ENCODE measurements at regions not wholly inside any gene's neighbourhood (a gene's known extent, or its start where the extent isn't known, plus 50 kb on each side); places are given as distances from the start of the nearest gene placed in this dataset.

DNA sequence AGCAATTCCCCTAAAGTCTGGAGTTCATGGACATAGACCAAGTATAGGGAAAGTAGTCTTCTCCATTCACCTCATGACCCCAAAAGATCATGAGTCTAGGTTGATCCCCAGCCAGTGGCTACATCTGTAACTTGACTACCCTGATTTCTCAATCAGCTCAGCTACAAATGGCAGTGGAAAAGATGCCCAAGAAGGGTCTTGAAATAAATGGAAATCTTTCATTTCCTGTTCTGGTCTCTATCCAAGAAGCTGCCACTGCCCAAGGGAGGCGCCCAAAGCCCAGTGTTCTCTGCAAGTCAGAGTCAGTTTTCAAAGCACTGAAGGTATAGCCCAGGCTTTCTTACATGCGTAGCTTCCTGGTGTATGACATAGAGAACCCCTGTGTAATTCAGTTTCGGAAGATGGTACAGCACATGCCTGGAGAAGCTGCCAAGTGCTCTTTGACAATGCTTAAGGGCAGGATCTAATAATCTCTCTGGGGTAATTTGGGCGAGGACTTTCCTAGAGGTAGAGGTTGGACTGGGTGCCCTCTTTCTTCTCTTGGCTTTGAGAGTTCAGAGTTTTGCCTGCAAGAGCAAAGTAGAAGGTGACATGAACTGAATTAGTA lies 101.1 kb downstream of the ADAMTS15 start:
- TF ChIP-seq, protein P1, sequence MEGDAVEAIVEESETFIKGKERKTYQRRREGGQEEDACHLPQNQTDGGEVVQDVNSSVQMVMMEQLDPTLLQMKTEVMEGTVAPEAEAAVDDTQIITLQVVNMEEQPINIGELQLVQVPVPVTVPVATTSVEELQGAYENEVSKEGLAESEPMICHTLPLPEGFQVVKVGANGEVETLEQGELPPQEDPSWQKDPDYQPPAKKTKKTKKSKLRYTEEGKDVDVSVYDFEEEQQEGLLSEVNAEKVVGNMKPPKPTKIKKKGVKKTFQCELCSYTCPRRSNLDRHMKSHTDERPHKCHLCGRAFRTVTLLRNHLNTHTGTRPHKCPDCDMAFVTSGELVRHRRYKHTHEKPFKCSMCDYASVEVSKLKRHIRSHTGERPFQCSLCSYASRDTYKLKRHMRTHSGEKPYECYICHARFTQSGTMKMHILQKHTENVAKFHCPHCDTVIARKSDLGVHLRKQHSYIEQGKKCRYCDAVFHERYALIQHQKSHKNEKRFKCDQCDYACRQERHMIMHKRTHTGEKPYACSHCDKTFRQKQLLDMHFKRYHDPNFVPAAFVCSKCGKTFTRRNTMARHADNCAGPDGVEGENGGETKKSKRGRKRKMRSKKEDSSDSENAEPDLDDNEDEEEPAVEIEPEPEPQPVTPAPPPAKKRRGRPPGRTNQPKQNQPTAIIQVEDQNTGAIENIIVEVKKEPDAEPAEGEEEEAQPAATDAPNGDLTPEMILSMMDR (IDR thresholded peaks at IDR 0.05), result no peak
- TF ChIP-seq POLR2A (IDR thresholded peaks at IDR 0.05) (no peak), EP300 (IDR thresholded peaks at IDR 0.05) (peak in 1 of 2 donors; percentile 26)
